AG04449 (cell line): ENCODE measurements at regions not wholly inside any gene's neighbourhood (a gene's known extent, or its start where the extent isn't known, plus 50 kb on each side); places are given as distances from the start of the nearest gene placed in this dataset.

ENCODE experiments used
- CTCF ChIA-PET: fragments of 350-600 bp; formaldehyde crosslinking; extraction: SDS; loops from one replicate; lab custom pipeline; 2021; ENCODE audit warnings: antibody characterized with exemption; lab: Yijun Ruan, JAX
- POLR2A ChIA-PET: fragments of 400-600, 350-600 bp; formaldehyde crosslinking; extraction: SDS; loops from one replicate; lab custom pipeline; 2020; ENCODE audit warnings: antibody characterized with exemption, inconsistent platforms; lab: Yijun Ruan, JAX
- DNase-seq: peaks from one replicate; pipeline ENCODE4 v3.0.0-alpha.2; 2010; ENCODE audit warnings: low read depth, low spot score
- H3K4me3 ChIP-seq: 2 replicates; pipeline ENCODE4 v1.5.1; 2011; ENCODE audit warnings: low read depth, mild to moderate bottlenecking, control low read depth, low read length
- TF ChIP-seq, protein P1 (sequence below): IDR thresholded peaks from one replicate; pipeline ENCODE4 v1.5.1; 2011; ENCODE audit warnings: mild to moderate bottlenecking, moderate library complexity, low read length, control low read depth, inconsistent platforms; ENCODE audit not compliant: insufficient read depth; ENCODE audit errors: missing control alignments

DNA sequence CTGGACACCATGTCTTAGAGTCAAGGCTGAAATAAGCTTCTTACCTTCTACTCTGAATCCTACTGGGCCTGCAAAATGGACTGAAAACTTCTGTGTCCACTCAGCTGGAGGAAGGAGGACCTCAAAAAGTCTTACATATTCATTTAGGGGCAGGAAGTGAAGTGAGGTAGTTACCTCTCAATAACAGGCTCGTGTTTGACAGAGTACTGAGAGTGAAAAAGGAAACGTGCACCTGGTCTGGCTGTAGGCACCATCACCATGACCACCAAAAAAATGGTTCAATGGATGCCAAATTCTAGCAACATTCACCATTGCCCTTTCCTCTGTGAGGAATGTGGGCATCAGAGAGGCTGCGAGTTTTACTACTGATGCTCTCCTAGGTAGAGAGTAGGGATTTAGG lies 176.2 kb downstream of the RFC3 start:
- TF ChIP-seq, protein P1, sequence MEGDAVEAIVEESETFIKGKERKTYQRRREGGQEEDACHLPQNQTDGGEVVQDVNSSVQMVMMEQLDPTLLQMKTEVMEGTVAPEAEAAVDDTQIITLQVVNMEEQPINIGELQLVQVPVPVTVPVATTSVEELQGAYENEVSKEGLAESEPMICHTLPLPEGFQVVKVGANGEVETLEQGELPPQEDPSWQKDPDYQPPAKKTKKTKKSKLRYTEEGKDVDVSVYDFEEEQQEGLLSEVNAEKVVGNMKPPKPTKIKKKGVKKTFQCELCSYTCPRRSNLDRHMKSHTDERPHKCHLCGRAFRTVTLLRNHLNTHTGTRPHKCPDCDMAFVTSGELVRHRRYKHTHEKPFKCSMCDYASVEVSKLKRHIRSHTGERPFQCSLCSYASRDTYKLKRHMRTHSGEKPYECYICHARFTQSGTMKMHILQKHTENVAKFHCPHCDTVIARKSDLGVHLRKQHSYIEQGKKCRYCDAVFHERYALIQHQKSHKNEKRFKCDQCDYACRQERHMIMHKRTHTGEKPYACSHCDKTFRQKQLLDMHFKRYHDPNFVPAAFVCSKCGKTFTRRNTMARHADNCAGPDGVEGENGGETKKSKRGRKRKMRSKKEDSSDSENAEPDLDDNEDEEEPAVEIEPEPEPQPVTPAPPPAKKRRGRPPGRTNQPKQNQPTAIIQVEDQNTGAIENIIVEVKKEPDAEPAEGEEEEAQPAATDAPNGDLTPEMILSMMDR = no peak
- POLR2A ChIA-PET = no interaction called here
- CTCF ChIA-PET = no interaction called here
- DNase-seq = no peak
- no peak overlapping the region for H3K4me3 ChIP-seq

DNA sequence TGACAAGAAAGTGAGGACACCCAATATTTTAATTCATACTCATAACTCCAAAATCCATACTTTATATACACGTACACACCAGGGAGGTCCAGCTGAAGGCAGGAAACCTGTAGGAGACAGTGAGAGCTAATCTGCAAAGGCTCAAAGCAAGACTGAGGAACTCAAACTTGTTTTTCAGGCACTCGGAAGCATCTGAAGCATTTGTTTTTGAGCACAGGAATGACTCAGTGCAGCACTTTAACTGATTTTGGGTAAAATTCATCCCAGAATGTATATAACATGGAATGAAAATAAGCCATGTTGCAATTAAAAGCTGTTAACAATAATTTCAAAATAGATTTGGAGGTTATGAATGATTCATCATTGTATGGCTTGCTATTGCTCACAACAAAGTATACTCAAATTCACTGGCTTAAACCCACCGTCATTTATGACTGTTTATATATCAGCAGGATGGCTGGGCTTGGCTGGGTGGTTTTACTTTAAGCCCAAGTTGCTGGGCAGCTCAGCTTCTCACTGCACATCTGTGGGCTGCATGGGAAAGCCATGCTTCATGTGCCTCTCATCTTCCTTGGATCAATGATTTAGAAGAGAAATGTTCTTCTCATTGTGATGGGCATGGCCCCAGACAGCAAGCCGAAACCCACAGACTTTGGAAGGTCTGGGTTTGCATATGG lies 177.0 kb downstream of the RFC3 start:
- H3K4me3 ChIP-seq = no peak overlapping the region
- no peak for DNase-seq
- TF ChIP-seq, protein P1 = no peak
- ChIA-PET CTCF (no interaction called here), POLR2A (no interaction called here)

DNA sequence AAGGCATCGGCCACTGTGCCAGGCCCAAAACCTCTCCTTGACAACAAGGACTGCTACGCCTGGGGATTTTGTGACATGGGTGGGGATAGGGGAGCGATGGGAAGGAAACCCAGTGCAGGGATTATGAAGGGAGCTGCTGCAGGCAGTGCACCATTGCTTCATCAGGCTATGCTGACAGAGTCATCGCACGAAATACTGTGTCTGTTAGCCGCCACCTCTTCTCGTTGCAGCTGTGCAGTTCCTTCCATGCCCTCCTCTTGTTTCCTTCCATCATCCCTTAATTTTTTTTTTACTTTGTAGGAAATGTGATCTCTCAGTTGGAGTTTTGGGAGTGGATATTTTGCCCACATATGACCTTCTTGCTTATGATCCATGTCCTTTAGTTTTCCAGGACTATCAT lies 178.7 kb downstream of the RFC3 start:
- CTCF ChIA-PET = no interaction called here
- H3K4me3 ChIP-seq = no peak overlapping the region
- TF ChIP-seq, protein P1 = no peak
- no peak for DNase-seq
- POLR2A ChIA-PET = no interaction called here

DNA sequence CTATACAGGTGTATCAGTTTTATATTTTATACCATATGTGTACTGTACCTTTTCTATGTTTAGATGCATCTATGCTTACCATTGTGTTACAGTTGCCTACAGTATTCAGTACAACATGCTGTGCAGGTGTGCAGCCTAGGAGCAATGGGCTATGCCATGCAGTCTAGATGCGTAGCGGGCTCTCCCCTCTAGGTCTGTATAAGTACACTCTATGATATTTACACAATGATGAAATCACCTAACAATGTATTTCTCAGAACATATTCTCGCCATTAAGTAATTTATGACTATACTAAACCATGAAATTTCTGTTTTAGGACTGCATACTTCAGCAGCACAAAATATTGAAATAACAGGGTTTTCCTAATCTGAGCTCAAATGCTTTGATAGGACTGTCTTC lies 179.6 kb downstream of the RFC3 start:
- POLR2A ChIA-PET = no interaction called here
- TF ChIP-seq, protein P1 = no peak

DNA sequence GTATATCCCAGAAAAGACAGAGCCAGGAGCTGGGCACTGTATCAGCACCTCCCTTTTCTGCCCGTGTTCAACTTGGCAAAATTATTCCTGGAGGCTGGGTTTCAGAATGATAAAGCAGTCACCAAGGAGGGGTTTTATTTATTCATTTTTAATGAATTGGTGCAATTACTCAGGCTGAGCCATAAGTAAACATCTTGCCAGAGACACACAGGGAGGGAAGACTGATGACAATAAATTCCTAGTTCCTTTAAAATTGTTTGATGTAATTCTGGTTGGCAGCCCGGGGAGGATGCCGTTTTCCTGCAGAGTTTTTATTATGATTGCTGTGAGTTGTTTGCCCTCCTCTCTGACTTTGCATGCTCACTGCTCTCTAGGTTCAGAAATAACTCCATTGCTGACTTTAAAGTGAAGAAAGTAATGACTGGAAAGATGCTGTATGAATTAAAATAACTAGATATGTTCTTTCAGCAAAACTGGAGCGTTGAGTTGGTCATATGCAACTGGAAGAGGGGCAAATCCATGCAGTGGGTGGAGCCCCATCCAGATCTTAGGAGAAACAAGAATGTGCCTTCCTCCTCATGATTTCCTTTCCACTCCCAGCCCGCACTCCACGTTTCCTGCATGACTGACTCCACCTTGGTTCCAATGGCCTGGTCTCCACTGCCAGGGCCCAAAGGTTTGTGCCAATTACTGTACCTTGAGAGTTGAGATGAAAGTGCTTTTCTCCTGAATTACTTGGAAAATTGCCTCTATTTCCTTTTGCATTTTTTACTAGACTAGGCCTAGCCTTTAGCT lies 182.1 kb downstream of the RFC3 start:
- ChIA-PET POLR2A (no interaction called here), CTCF (no interaction called here)
- no peak overlapping the region for H3K4me3 ChIP-seq
- TF ChIP-seq, protein P1 = no peak
- no peak for DNase-seq

More for the DNA sequence above, 179.6 kb downstream of the RFC3 start:
- no peak for DNase-seq
- H3K4me3 ChIP-seq = no peak overlapping the region
- CTCF ChIA-PET = no interaction called here

DNA sequence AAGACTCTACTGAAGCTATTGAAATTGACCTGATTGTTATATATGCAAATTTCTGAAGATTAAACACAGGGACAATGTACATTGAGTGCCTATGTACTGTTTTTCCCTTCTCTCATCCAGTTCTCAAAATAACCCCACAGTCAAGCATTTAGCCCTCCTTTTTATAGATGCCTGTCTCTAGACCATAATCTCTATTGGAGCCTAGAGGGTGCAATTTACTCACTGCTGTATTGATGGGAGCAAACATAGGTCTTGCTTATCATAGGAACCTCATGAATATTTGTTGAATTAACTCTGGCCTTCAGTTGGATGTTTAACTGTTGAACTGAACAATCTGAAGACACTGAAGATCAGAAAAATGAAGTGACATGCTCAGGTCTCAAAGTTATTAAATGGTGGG lies 183.0 kb downstream of the RFC3 start:
- ChIA-PET CTCF (no interaction called here), POLR2A (no interaction called here)
- TF ChIP-seq, protein P1 = no peak
- no peak for DNase-seq
- H3K4me3 ChIP-seq = no peak overlapping the region
